Subcutaneous abdominal adipose tissue (tissue), 5 donors: ENCODE measurements at regions not wholly inside any gene's neighbourhood (a gene's known extent, or its start where the extent isn't known, plus 50 kb on each side); places are given as distances from the start of the nearest gene placed in this dataset.

ENCODE experiments used
- H3K27ac ChIP-seq: one replicate; pipeline ENCODE4 v1.7.0; 2013; ENCODE audit warnings: low read depth, mild to moderate bottlenecking, inconsistent platforms, low read length, moderate library complexity
- H3K27me3 ChIP-seq, 5 donors: one replicate each; pipeline ENCODE4 v1.7.0; 2013; ENCODE audit warnings: low read length in 5 of 5, inconsistent platforms in 1 of 5; ENCODE audit not compliant: control insufficient read depth in 5 of 5, insufficient read depth in 4 of 5
- H3K36me3 ChIP-seq, 5 donors: one replicate each; pipeline ENCODE4 v1.7.0; 2013; ENCODE audit warnings: low read length in 5 of 5; ENCODE audit not compliant: control insufficient read depth in 5 of 5, insufficient read depth in 5 of 5
- H3K4me1 ChIP-seq, 5 donors: one replicate each; pipeline ENCODE4 v1.7.0; 2013; ENCODE audit warnings: low read length in 5 of 5, mild to moderate bottlenecking in 3 of 5, moderate library complexity in 1 of 5; ENCODE audit not compliant: control insufficient read depth in 5 of 5, insufficient read depth in 5 of 5
- H3K4me3 ChIP-seq, 5 donors: one replicate each; pipeline ENCODE4 v1.7.0; 2013; ENCODE audit warnings: low read length in 5 of 5, low read depth in 1 of 5
- H3K9ac ChIP-seq, 5 donors: one replicate each; pipeline ENCODE4 v1.7.0; 2013; ENCODE audit warnings: low read length in 5 of 5, mild to moderate bottlenecking in 4 of 5, moderate library complexity in 3 of 5
- H3K9me3 ChIP-seq, 5 donors: one replicate each; pipeline ENCODE4 v1.7.0; 2013; ENCODE audit warnings: low read length in 5 of 5; ENCODE audit not compliant: control insufficient read depth in 5 of 5
- donor health status: healthy.
- donor health status: healthy.
- donor health status: healthy.
- donor health status: healthy.
- donor health status: healthy.

DNA sequence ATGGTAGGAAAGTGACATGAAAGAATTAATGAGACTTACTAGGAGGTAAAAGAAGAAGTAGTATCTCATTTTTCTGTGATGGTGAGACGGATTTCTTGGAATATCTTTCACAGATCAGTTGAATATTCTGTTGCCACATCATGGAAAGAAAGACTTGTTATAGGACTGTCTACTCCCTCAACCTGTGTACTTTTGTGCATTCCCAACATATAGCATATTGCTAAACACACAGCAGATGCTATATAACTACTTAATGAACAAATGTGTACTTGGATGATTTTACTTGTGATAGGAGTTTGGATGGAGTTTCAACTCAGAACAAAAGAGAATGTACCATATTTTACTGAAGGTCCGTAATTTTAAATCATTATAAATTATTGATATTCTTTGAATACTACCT is 128.5 kb downstream of the LURAP1L start:
- no peaks in the 10 kb centered on the region for H3K4me1 ChIP-seq
- H3K36me3 ChIP-seq: no peaks in the 10 kb centered on the region
- H3K27me3 ChIP-seq: no peaks in the 10 kb centered on the region
- H3K27ac ChIP-seq: no peak overlapping the region
- no peak overlapping the region for H3K9ac ChIP-seq
- H3K9me3 ChIP-seq: peaks cover 0 to 10% (median 2%) of the 10 kb centered on the region in 5 donors
- no peak overlapping the region for H3K4me3 ChIP-seq

DNA sequence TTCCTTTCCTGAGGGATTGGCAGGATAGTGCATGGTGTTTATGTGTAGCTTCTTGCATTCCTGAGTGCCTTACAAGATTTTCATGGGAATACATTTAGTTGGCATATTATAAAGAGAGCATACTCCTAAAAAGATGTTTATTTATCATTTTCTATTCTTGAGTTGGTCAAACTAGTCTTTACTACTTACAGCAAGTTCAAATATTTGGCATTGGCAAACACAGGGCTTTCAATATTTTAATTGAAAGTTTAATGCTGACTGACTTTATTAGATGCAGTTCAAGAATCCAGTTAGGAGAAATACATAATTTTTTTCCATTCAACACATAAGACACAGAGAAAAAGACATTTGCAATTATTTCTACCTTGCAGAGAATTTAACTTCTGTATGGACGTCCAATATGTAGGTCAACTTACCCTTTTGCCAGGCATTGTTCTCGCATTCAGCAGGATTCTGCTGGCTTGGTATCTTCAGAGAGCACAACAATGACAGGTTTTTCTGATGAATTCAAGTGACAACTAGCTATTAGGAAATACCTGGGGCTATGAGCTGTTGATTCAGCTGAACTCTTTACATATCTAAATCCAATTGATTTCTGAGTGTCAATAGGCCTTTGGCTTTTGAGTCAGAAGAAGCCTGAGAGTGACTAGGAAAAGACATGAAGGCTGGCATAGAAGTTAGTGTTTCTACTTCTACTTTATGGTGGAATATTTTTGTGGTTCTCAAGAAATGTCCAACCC is 129.6 kb downstream of the LURAP1L start:
- Histone ChIP-seq H3K27me3 (no peaks in the 10 kb centered on the region), H3K9me3 (peaks cover 0 to 3% (median 0%) of the 10 kb centered on the region in 5 donors), H3K4me1 (no peaks in the 10 kb centered on the region), H3K27ac (no peak overlapping the region), H3K4me3 (no peak overlapping the region), H3K9ac (no peak overlapping the region), H3K36me3 (no peaks in the 10 kb centered on the region)

DNA sequence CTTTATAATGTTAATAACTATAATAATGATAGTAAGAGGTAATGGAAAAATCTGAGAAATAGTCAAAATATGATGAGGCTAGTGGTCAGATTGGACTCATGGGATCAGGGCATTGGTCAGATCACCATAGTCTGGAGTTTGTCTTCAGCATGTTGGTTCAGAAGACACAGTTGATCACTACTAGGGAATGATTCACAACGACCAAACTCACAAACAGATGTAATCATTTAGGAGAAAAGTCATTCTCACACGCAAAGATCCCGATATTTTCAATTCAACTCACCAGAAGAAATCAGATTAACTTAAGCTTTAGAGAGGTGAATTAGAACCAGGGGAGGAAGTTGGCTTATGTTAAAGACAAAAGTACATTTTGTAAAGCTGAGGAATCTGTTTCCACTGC is 131.8 kb downstream of the LURAP1L start:
- Histone ChIP-seq H3K9ac (no peak overlapping the region), H3K27me3 (no peaks in the 10 kb centered on the region), H3K4me3 (no peak overlapping the region), H3K27ac (no peak overlapping the region), H3K4me1 (no peaks in the 10 kb centered on the region), H3K36me3 (no peaks in the 10 kb centered on the region), H3K9me3 (no peaks in the 10 kb centered on the region)

DNA sequence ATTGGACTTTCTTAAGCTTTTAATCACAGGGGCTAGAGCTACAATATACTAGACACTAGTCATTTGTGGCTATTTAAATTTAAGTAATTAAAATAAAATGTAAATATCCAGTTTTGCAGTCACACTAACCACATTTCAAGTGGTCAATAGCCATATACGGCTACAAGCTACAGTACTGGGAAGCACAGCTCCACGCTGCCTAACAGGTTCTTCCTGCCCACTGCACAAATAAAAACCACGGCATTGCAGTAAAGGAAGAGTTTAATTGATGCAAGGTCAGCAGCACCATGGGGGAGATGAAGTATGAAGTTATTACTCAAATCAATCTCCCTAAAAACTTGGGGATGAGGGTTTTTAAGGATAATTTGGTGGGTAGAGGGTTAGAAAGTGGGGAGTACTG is 134.1 kb downstream of the LURAP1L start:
- Histone ChIP-seq H3K27me3 (no peaks in the 10 kb centered on the region), H3K9me3 (no peaks in the 10 kb centered on the region), H3K27ac (no peak overlapping the region), H3K4me1 (no peaks in the 10 kb centered on the region), H3K4me3 (no peak overlapping the region), H3K9ac (no peak overlapping the region), H3K36me3 (no peaks in the 10 kb centered on the region)

DNA sequence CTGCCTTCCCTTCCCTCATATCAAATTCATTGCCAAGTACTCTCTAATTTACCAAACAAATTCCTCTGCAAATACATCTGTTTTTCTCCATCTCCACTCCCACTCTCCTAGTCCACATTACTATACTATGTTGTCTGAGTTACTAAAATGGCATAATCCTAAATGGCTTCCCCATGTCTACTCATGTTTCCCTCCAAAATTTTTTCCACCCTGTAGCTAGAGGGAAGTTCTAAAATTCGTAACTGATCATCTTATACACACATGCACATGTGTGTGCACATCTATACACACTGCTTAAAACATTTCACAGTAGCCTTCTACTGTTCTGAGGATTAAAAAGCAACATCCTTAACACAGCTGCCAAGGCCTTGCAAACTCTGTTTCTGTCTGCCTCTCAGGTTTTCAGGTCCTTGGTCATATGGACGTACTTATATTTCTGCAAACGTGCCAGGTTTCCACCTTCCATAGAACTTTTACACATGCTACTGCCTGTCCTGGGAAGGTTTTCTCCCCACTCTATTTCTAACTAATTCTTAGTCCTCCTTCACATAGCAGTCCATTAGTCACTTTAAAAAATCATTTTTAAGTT is 140.6 kb downstream of the LURAP1L start:
- no peaks in the 10 kb centered on the region for H3K36me3 ChIP-seq
- H3K9ac ChIP-seq: no peak overlapping the region
- no peak overlapping the region for H3K27ac ChIP-seq
- H3K4me3 ChIP-seq: no peak overlapping the region
- no peaks in the 10 kb centered on the region for H3K9me3 ChIP-seq
- H3K4me1 ChIP-seq: no peaks in the 10 kb centered on the region
- H3K27me3 ChIP-seq: no peaks in the 10 kb centered on the region

DNA sequence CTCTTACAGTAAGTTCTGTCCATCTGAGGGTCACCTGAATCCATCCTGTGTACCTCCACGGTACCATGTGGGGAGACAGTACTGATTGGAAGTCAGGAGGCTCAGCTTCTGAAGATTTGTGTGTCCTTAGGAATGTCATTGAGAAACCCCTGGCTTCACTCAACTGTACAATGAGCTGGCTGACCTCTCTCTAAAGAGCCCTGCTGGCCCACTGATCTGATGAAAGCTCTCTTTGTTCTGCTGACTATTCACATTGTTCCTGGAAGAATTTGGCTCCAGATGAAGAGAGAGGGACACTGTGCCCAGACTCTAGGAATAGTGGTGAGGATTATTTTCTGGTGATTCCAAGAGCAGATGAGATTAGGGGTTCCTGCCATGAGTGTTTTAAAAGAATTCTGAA is 141.2 kb downstream of the LURAP1L start:
- H3K4me1 ChIP-seq: no peaks in the 10 kb centered on the region
- no peak overlapping the region for H3K27ac ChIP-seq
- no peak overlapping the region for H3K9ac ChIP-seq
- no peak overlapping the region for H3K4me3 ChIP-seq
- no peaks in the 10 kb centered on the region for H3K27me3 ChIP-seq
- H3K36me3 ChIP-seq: no peaks in the 10 kb centered on the region
- H3K9me3 ChIP-seq: no peaks in the 10 kb centered on the region

DNA sequence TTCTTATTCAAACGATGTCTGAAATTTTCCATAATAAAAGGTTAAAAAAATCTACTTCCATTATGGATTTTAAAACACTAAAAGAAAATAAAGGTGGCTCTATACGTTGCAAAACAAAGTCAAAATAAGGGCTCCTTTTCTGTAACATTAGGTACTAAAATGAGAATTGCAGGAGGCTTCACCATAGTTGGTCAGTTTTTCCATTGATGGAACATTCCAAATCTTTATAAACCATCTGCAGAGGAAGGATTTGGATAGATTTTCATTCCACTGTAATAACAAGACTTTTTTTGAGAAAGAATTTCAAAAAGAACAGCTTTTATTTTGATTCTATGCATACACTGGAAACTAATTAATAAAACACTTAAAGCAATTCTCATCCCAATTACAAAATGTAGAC is 145.6 kb downstream of the LURAP1L start:
- Histone ChIP-seq H3K9me3 (no peaks in the 10 kb centered on the region), H3K36me3 (no peaks in the 10 kb centered on the region), H3K4me3 (no peak overlapping the region), H3K27me3 (no peaks in the 10 kb centered on the region), H3K9ac (no peak overlapping the region), H3K27ac (no peak overlapping the region), H3K4me1 (peaks cover 4 to 16% (median 12%) of the 10 kb centered on the region in 5 donors)

DNA sequence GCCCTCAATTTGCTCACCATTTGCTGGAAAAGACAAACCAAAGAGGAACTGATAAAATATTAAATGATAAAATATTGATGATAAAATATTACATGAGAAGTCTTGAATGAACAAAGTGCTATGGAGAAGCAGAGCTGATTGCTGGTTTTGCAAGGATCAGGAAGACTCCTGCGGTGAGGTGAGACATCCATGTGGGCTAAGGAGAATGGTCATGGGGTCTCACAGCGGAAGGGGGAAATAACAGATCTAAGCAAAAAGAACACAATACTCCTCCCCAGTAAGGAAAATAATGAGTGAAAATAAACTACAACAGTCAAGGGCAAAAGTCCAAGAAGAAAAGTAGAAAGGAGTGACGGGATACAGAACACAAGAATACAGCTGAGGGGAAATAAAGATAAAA is 146.8 kb downstream of the LURAP1L start:
- Histone ChIP-seq H3K4me3 (no peak overlapping the region), H3K9ac (no peak overlapping the region), H3K4me1 (peaks cover 4 to 16% (median 12%) of the 10 kb centered on the region in 5 donors), H3K9me3 (no peaks in the 10 kb centered on the region), H3K27me3 (no peaks in the 10 kb centered on the region), H3K36me3 (no peaks in the 10 kb centered on the region), H3K27ac (no peak overlapping the region)

DNA sequence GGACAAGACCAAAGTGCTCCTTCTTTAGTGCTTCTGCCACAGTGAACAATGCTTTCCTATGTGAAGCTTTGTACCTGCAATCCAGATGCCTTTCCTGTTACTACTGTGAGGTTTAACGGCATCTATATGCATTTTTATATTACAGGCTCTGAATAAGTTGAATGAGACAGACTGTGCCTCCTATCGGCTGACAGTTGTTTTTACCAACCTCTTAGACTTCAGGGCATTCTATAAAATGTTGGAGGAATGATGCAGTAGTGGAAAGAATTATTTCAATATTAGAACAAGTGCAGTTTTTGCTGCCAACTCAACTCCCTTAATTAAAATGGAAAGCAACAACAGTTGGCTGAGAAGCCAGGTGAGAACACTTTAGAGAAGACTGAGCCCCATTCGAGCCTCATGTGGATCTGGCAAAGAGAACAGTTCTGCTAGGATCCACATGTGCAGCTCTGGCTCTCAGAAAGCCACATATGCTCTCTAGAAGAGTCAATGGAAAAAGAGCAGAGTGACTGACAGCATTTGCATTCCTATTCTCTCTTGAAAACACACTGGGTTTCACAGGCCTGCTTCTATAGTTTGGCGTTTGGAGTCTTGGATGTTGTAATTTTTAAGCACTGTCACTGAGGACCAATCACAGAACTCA is 147.5 kb downstream of the LURAP1L start:
- Histone ChIP-seq H3K36me3 (no peaks in the 10 kb centered on the region), H3K9me3 (no peaks in the 10 kb centered on the region), H3K27me3 (no peaks in the 10 kb centered on the region), H3K4me3 (no peak overlapping the region), H3K27ac (no peak overlapping the region), H3K9ac (no peak overlapping the region), H3K4me1 (peaks cover 4 to 16% (median 12%) of the 10 kb centered on the region in 5 donors)

DNA sequence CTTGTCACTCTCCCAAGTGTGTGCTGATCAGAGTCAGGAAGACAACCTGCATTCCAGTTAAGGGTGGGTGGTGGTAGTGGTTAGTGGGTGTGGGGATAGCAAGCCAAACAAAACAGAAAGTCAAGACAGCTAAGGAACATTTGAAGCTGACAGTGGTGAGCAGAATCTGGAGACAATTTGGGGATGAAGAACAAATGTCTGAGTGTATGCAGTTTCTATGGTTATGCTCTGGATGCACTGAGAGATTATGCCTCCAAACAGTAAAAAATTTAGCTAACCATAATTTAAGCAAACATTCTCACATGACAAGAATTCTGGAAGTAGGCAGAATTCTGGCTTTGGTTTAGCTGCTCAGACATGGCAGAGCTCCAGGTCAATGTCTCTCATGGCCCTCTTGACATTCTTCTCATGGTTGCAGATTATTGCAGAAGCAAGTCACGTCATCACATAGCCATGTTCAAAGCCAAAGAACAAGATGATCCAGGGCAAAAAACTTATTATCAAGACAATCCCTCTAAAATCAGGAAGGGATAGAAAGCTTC is 148.7 kb downstream of the LURAP1L start:
- H3K9ac ChIP-seq: no peak overlapping the region
- no peaks in the 10 kb centered on the region for H3K36me3 ChIP-seq
- peaks cover 4 to 21% (median 12%) of the 10 kb centered on the region in 5 donors for H3K4me1 ChIP-seq
- no peaks in the 10 kb centered on the region for H3K9me3 ChIP-seq
- no peaks in the 10 kb centered on the region for H3K27me3 ChIP-seq
- no peak overlapping the region for H3K27ac ChIP-seq
- H3K4me3 ChIP-seq: no peak overlapping the region
